DMS53 (cell line): ENCODE measurements at regions not wholly inside any gene's neighbourhood (a gene's known extent, or its start where the extent isn't known, plus 50 kb on each side); places are given as distances from the start of the nearest gene placed in this dataset.

Experiments used
- DNase-seq: peaks from one replicate; lab custom pipeline; 2025; lab: John Stamatoyannopoulos, UW

- no peak for DNase-seq
Observed at GRCh38 chr12:58981961-58982360, 61.7 kb upstream of the LRIG3 start.

GRCh38 chr12:58980768-58981167, 60.5 kb upstream of the LRIG3 start:
- no peak for DNase-seq

- DNase-seq: no peak
Observed at GRCh38 chr12:58978717-58979116, 58.4 kb upstream of the LRIG3 start.

- DNase-seq: no peak
Observed at GRCh38 chr12:58977476-58977875, 57.2 kb upstream of the LRIG3 start.

GRCh38 chr12:58976146-58976545, 55.8 kb upstream of the LRIG3 start:
- no peak for DNase-seq
